GM18867 (cell line): ENCODE measurements at regions not wholly inside any gene's neighbourhood (a gene's known extent, or its start where the extent isn't known, plus 50 kb on each side); places are given as distances from the start of the nearest gene placed in this dataset.
"Not testable (repeated sequence)": the region's sequence is repeated elsewhere in the genome, so short reads cannot be mapped to it uniquely, and the experiment has no call there.

Source experiments
- ATAC-seq: cut with Tn5 transposase; IDR thresholded peaks from one replicate; pipeline ENCODE4 v1.9.1; 2021; ENCODE audit warnings: mild to moderate bottlenecking, moderate library complexity; ENCODE audit not compliant: unreplicated experiment

GRCh38 chr21:33997436-33997835 lies 75.9 kb upstream of the MRPS6 start:
- no peak for ATAC-seq

DNA sequence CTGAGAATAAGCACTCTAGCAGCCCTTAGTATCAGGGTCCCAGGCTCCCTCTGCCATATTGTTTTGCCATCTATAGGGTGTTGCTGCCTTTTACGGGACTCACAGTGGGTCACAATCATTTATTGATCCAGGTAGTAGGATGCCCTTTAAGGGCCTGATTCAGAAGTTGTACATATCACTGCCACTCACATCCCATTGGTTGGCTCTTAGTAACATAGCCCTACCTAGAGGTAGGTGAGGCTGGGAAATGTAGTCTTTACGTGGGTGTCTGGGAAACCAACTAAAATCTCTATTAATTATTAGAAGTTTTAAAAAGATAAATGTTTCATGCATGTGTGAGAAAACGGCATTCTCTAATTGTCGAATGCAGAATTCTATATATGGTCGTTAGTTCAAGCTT lies 78.8 kb upstream of the ATP5PO start:
- no peak for ATAC-seq

DNA sequence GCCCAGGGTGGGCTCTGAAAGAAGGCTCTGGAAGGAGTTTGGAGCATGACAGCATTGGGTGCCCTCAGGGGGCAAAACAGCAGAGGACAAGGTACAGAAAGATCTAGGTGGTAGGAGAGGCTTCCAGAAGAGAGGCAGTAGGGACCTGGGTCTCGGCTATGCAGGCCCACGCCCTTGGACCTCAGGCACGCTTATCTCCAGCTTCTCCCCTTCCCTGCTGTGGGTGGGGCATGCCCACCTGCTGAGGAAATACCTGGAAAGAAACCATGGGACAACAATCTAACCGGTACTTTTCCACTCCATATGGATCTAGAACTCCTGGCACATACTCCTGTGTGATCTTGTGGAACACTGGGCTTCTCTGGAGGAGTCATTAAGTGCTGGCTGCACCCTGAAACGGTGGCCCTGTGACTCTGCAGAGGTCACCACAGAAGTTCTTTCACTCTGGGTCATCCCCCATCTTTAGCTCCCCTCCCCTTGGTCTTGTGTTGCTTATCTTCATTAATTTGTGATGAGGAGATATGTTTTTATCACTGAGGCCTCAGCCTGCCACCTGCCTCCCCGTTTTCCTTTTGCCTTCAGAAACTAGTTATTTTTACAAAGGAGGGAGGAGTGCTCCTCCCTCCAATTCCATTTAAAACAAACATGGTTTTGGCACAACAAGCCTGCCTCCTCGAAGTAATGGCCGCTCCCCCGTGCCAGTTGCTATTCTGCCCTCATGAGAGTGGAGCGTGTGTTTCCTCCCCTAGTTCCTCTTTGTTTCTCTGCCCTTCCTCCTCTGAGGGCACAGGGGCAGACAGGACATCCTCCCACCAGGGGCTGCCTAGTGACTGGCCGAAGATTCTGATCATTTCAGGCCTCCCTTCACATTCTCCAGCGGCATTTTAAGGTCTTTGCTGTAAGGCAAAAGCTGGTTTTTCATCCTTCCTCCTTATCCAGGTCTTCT lies 78.0 kb upstream of the ATP5PO start:
- ATAC-seq = no peak

DNA sequence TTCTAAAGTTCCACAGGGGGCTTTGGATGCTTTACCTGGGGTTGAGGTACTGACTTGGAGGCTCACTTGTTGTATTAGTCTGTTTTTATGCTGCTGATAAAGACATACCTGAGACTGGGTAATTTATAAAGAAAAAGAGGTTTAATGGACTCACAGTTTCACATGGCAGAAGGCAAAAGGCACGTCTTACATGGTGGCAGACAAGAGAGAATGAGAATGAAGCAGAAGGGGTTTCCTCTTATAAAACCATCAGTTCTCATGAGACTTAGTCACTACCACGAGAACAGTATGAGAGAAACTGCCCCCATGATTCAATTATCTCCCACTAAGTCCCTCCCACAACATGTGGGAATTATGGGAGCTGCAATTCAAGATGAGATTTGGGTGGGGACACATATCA lies 76.8 kb upstream of the ATP5PO start:
- ATAC-seq = not testable (repeated sequence)

DNA sequence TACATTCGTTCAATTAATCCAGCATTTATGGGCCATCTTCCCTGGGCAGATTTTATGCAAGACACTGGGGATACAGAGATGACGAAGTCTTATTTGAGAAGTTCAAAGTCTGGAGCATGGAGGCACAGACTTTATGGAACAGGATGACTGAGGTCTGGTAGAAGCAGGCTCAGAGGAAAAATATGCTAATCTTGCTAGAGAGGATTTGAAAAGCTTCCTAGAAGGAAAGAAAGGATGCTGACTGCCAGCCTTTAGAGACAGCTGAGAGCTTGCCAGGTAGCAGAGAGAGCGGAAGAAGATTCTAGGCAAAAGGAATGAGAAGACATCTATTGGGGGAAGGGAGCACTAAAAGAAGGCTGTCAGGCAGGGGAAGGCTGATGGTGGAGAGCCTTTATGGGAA lies 75.5 kb upstream of the ATP5PO start:
- no peak for ATAC-seq

DNA sequence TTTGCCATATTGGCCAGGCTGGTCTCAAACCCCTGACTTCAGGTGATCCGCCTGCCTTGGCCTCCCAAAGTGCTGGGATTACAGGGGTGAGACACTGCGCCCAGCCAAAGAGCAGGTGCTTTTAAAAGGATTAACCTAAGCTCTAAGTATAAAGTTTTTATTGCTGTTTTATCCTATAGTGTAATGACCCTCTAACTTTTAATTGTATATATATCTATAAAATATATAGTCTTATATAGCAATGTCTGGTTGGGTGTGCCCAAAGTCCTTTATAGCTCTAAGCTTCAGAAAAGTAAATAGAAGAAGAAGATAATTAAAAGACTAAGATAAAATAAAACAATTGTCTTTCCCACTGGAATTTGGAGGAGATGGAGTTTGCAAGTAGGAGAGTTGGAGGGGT lies 73.8 kb upstream of the ATP5PO start:
- no peak for ATAC-seq

GRCh38 chr21:33988237-33989017 lies 72.8 kb upstream of the ATP5PO start:
- ATAC-seq = no peak

DNA sequence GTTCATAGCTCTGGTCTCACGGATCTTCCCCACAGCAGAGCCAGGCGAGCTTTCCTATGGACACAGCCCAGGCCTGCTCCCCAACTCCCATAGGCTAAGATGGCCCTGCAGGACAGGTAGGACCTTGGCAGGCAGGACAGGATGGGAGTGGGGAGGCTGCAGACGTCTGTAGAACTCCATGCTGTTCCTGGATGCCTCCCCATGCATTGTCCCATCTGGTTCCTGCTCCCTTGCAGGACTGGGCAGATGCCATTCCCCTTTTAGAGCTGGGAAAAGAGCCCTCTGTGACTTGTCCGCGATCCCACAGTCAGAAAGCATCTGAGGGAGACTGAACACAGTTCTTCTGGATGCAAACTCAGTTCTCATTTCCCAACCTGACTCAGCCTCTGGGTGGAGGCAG lies 71.9 kb upstream of the ATP5PO start:
- ATAC-seq = no peak

DNA sequence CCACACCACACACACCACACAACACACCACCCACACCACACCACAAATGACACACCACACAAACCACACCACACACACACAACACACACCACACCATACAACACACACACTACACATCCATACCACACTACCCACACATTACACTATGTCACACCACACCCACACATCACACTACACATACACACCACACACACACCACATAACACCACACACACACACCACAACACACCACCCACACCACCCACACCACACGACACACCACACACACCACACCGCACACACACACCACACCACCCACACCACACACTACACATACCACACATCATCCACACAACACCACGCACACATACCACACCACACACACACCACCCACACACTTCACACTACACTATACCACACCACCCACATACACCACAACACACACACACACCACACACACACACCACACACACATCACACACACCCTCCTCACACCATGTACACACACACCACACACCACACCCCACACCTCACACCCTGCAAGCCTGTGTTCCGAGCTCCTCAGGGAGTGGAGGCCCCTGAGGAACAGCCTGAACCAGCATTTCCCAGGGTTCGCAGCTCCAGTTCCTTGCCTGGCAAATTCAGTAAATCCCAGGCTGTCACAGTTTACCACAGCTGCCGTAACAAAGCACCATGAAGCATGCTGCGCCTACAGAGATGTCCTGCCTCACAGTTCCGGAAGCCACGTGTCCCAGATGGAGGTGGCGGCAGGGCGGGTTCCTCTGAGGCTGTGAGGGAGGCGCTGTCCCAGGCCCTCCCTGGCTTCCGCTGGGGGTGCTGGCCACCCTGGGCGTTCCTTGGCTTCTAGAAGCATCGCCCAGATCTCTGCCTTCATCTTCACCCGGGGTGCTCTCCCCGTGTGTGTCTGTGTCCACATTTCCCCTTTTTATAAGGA lies 69.8 kb upstream of the ATP5PO start:
- ATAC-seq = no peak

DNA sequence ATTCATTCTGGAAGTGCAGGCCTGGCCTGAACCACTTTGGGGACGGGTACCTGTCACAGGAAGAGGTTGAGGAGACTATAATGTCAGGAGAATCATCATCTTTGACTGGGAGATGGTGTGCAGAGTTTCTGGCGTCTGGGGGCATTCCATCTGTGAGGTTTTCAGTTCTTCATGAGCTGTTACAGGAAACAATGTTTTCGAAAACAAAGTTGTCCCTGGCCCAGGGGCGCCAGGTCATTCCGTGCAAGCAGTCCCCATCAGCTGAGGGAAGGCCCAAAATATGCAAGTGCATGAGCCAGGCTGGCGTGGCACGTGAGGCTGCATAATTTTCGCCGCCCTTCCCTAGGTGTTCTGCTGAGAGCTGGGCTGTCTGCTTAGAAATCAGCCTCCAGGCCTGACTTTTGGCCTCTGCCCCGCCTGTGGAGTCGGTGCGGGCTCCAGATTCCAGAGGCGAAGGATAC lies 68.4 kb upstream of the ATP5PO start:
- ATAC-seq = no peak

DNA sequence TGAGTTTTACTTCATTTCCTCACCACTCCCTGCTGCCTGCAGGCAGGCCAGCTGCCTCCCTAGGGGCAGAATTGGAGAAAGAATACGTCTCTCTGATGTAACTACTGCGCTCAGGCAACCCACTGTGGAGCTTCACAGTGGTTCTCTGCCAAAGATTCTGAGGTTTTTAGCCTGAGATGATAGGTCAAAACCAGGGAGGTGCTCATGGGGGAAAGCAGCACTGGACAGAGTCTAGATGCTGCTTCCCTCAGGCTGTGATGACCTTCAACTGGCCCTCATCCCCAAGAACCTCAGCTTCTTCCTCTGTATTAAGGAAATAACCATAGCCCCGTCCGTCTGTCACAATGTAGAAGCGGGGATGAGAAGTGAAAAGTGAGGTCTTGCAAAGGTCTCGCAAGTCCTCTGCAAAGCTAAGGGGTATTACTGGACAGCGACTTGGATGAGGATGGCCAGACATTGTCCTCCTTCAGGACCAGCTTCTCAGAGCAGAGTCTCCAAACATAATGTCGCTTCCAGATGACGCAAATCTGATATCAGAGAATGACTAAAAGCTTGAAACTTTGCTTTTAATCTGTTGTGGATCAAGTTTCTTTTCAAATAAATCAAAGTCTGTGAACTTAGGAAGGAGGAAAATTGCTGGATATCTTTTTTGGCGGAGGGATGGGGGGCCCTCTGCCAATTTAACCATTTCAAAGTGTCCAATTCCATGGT lies 65.9 kb upstream of the ATP5PO start:
- ATAC-seq = no peak

GRCh38 chr21:33980276-33980916 lies 64.8 kb upstream of the ATP5PO start:
- no peak for ATAC-seq

GRCh38 chr21:33978585-33978984 lies 63.0 kb upstream of the ATP5PO start:
- ATAC-seq = no peak

GRCh38 chr21:33977721-33978369 lies 62.2 kb upstream of the ATP5PO start:
- no peak for ATAC-seq

DNA sequence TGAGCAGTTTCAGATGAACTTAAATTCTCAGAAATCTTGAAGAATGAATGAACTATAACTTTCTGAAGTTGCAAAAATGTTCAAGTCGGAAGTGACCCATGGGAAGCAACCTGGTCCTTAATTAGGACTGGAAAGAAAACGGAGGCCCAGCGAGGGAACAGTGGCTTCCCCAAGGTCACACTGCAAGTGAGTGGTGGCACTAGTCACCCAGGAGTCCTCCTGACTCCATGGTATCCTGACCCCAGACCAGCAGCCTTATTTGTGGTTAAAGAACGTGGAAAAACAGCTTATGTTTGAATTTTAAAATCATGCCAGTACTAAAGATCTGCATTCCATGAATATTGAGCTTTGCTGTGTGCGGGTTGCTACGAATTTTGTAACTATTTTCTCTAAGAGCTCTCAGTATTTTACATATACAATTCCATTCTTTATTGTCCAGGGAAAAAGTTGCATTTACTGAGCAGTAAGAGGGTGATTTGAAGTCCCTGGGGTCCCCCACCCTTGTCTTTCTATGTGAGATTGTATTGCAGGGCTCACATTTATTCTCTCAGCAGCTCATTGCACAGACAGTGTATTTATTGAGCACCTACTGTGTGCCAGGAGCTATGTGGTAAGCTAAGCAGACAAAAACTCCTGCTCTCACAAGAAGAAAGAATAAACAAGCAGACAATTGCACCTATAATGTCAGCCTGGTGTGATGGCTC lies 61.6 kb upstream of the ATP5PO start:
- no peak for ATAC-seq

DNA sequence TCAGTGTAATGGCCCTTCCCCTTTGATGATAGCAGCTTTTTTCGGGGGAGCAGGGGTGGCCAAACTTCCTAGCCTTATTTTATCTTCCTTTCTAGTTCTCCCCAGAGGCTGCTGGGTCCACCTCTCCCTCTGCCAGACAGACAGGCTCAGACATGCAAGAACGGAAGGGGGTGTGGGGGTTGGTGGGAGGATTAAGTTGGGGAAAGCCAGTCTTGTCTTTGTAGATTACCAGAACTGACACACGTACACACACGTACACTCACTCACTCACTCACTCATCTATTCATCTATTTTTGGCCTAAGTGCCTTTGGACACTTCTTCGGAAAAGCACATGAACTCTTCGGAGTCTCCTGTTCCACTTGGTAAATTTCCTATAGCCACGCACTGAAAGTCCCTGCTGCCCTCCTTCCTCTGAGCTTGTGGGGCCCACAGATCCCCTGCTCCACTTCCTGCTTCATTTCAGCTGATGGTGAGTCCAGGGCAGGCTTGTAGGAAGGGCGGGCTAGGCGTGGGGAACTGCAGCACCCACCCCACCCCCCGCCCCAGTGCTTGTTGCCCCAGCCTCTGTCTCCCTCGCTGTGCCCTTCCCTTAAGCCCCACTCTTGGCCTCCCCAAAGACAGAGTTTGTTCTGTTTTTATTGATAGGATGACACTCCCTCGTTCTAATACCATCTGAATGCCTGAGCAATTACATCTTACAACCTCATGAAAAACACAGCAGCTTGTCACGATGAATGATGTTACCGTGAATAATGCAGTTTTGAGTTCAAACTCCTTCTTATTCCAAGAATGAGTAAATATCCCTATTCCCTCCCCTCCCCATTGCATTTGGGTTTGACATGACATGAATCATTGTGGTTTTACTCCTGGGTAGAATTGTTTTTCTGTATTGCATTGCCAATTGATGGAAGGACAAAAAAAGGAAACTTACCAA lies 60.7 kb upstream of the ATP5PO start:
- ATAC-seq = peak; percentile 51

DNA sequence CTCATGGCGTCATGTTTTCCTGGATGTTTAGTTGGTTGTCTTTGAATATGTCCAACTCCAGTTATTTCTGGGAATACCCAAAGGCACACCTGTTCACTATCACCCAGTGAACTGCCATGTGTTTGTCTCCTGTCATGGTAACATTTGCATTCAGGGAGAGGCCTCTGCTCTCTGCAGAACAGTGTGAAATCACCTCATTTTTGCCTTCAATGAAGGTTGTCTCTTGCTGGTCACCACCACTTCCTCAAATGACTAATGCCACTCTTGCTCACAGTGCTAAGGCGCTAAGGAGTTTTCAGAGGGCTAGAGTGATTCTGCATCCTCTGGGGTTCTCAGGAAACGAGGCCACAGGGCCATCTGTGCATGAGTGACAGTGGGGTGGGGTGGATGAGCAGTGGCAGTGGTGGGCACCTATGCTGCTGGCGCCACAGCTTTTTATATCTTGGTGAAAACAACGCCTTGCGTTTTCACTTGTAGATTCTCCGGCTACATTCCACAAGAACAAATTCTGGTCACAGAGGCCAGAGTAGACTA lies 60.0 kb upstream of the ATP5PO start:
- ATAC-seq = peak; percentile 82
